DND-41 (cell line): ENCODE measurements at regions not wholly inside any gene's neighbourhood (a gene's known extent, or its start where the extent isn't known, plus 50 kb on each side); places are given as distances from the start of the nearest gene placed in this dataset.

Experiments used
- EZH2 ChIP-seq: IDR thresholded peaks from 3 replicates; pipeline ENCODE4 v1.6.1; 2012; ENCODE audit warnings: borderline replicate concordance, low read depth, mild to moderate bottlenecking, moderate library complexity, low read length, inconsistent platforms; ENCODE audit not compliant: severe bottlenecking
- TF ChIP-seq, protein P1 (sequence below): IDR thresholded peaks from 2 replicates; pipeline ENCODE4 v1.5.1; 2012; ENCODE audit warnings: borderline replicate concordance, low read length, moderate library complexity, mild to moderate bottlenecking; ENCODE audit not compliant: poor library complexity, severe bottlenecking; ENCODE audit errors: extremely low read depth

DNA sequence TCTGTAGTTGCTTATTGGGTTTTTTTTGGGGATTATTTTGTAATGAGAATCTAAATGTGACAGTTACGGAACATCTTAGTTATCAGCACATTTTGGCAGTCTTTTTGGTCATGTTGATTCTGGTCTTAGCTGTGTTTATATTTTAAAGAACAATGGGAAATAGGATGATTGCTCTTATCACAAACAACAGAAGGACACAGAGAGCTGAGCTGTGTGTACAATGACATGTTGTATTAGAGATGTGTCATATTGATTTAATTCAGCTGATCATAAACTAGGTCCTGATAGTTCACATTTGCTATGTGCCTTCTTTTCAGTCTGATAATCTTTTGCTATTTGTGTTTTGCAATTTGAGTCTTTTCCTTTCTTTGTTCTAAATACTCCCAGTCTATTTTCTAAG is 781.7 kb downstream of the TRHDE start:
- TF ChIP-seq, protein P1, sequence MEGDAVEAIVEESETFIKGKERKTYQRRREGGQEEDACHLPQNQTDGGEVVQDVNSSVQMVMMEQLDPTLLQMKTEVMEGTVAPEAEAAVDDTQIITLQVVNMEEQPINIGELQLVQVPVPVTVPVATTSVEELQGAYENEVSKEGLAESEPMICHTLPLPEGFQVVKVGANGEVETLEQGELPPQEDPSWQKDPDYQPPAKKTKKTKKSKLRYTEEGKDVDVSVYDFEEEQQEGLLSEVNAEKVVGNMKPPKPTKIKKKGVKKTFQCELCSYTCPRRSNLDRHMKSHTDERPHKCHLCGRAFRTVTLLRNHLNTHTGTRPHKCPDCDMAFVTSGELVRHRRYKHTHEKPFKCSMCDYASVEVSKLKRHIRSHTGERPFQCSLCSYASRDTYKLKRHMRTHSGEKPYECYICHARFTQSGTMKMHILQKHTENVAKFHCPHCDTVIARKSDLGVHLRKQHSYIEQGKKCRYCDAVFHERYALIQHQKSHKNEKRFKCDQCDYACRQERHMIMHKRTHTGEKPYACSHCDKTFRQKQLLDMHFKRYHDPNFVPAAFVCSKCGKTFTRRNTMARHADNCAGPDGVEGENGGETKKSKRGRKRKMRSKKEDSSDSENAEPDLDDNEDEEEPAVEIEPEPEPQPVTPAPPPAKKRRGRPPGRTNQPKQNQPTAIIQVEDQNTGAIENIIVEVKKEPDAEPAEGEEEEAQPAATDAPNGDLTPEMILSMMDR, result no peak
- TF ChIP-seq EZH2, result no peak
